Panc1 (cell line): ENCODE measurements at regions not wholly inside any gene's neighbourhood (a gene's known extent, or its start where the extent isn't known, plus 50 kb on each side); places are given as distances from the start of the nearest gene placed in this dataset.

ENCODE experiments used
- POLR2AphosphoS5 ChIP-seq: IDR thresholded peaks from 2 replicates; pipeline ENCODE4 v1.6.1; 2012; ENCODE audit warnings: mild to moderate bottlenecking, low read depth, low read length, moderate library complexity
- SIN3A ChIP-seq: IDR thresholded peaks from 2 replicates; pipeline ENCODE4 v1.6.1; 2012; ENCODE audit warnings: low read depth, mild to moderate bottlenecking, low read length, moderate library complexity, borderline replicate concordance; ENCODE audit not compliant: insufficient read depth
- TF ChIP-seq, protein P1 (sequence below): fragments of 450-650 bp; IDR thresholded peaks from 2 replicates; pipeline ENCODE4 v1.5.1; 2017; ENCODE audit warnings: mild to moderate bottlenecking

DNA sequence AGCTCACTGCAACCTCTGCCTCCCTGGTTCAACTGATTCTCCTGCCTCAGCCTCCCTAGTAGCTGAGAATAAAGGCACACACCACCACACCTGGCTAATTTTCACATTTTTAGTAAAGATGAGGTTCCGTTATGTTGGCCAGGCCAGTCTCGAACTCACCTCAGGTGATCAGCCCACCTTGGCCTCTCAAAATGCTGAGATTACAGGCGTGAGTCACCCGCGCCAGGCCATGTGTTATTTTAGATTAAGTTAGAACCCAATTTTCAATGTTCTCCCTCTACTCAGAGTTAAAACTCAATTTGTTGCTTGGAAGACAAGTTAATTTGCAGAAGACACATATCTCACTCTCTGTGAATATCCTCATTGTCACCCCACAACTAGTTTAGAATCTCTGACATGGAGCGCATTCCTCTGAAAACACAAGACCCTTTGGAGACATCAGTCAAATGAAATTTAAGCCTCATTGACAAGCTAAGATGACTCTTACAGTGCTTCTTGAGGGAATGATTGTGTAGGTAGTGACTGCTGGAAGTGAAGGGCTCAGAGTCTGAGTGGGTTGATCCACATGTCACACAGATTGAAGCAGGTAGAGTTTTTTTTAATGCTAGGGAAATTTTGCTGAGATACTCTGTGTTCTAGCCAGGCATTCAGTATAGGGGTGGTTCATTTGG lies 60.6 kb upstream of the FRMD4B start:
- TF ChIP-seq, protein P1, sequence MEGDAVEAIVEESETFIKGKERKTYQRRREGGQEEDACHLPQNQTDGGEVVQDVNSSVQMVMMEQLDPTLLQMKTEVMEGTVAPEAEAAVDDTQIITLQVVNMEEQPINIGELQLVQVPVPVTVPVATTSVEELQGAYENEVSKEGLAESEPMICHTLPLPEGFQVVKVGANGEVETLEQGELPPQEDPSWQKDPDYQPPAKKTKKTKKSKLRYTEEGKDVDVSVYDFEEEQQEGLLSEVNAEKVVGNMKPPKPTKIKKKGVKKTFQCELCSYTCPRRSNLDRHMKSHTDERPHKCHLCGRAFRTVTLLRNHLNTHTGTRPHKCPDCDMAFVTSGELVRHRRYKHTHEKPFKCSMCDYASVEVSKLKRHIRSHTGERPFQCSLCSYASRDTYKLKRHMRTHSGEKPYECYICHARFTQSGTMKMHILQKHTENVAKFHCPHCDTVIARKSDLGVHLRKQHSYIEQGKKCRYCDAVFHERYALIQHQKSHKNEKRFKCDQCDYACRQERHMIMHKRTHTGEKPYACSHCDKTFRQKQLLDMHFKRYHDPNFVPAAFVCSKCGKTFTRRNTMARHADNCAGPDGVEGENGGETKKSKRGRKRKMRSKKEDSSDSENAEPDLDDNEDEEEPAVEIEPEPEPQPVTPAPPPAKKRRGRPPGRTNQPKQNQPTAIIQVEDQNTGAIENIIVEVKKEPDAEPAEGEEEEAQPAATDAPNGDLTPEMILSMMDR, result no peak
- TF ChIP-seq POLR2AphosphoS5 (no peak), SIN3A (no peak)
